ENCODE measurements at regions not wholly inside any gene's neighbourhood (a gene's known extent, or its start where the extent isn't known, plus 50 kb on each side); places are given as distances from the start of the nearest gene placed in this dataset.

GRCh38 chr1:195076682-195077081 lies 1531.6 kb downstream of the KCNT2 start:
- WGBS, 2 donors, result 68 to 80% methylated on average over 1 of the region's 1 CpG
- Histone ChIP-seq H3K27me3 (ENCODE audit: control insufficient read depth in 3 of 3, insufficient read depth in 3 of 3, low read length in 2 of 3) (no peaks in the 10 kb centered on the region), H3K9ac (ENCODE audit: insufficient read depth in 1 of 2, low read length in 2 of 2) (no peak overlapping the region), H3K9me3 (ENCODE audit: control insufficient read depth in 4 of 4, insufficient read depth in 3 of 4, low read length in 3 of 4) (no peaks in the 10 kb centered on the region), H3K4me3 (no peak overlapping the region), H3K27ac (ENCODE audit: low read depth in 1 of 2, low read length in 1 of 2) (no peak overlapping the region), H3K36me3 (ENCODE audit: control insufficient read depth in 4 of 4, insufficient read depth in 4 of 4, low read length in 4 of 4) (no peaks in the 10 kb centered on the region), H3K4me1 (ENCODE audit: control insufficient read depth in 5 of 5, insufficient read depth in 5 of 5, low read length in 5 of 5) (no peaks in the 10 kb centered on the region)
- ATAC-seq (ENCODE audit: insufficient read depth, low FRiP score) (no peak), DNase-seq (no peak)
- no peak for TF ChIP-seq CTCF (IDR thresholded peaks at IDR 0.05; ENCODE audit: control extremely low read depth, extremely low read depth)

GRCh38 chr1:195075973-195076372 lies 1532.3 kb downstream of the KCNT2 start:
- ATAC-seq (ENCODE audit: insufficient read depth, low FRiP score), result no peak

GRCh38 chr1:195071461-195071860 lies 1536.8 kb downstream of the KCNT2 start:
- no peak for TF ChIP-seq CTCF (IDR thresholded peaks at IDR 0.05; ENCODE audit: control extremely low read depth, extremely low read depth)
- no peaks in the 10 kb centered on the region for H3K27me3 ChIP-seq (ENCODE audit: control insufficient read depth in 3 of 3, insufficient read depth in 3 of 3, low read length in 2 of 3)
- H3K9ac ChIP-seq (ENCODE audit: insufficient read depth in 1 of 2, low read length in 2 of 2), result no peak overlapping the region
- no peaks in the 10 kb centered on the region for H3K4me1 ChIP-seq (ENCODE audit: control insufficient read depth in 5 of 5, insufficient read depth in 5 of 5, low read length in 5 of 5)
- H3K27ac ChIP-seq (ENCODE audit: low read depth in 1 of 2, low read length in 1 of 2), result no peak overlapping the region
- no peaks in the 10 kb centered on the region for H3K9me3 ChIP-seq (ENCODE audit: control insufficient read depth in 4 of 4, insufficient read depth in 3 of 4, low read length in 3 of 4)
- H3K4me3 ChIP-seq, result no peak overlapping the region
- H3K36me3 ChIP-seq (ENCODE audit: control insufficient read depth in 4 of 4, insufficient read depth in 4 of 4, low read length in 4 of 4), result no peaks in the 10 kb centered on the region
- WGBS, 2 donors, result 76 to 85% methylated on average over 6 of the region's 6 CpGs
- no peak for DNase-seq
- ATAC-seq (ENCODE audit: insufficient read depth, low FRiP score), result no peak

More at GRCh38 chr1:195075973-195076372, 1532.3 kb downstream of the KCNT2 start:
- Histone ChIP-seq H3K4me3 (no peak overlapping the region), H3K27me3 (ENCODE audit: control insufficient read depth in 3 of 3, insufficient read depth in 3 of 3, low read length in 2 of 3) (no peaks in the 10 kb centered on the region), H3K27ac (ENCODE audit: low read depth in 1 of 2, low read length in 1 of 2) (no peak overlapping the region), H3K9me3 (ENCODE audit: control insufficient read depth in 4 of 4, insufficient read depth in 3 of 4, low read length in 3 of 4) (no peaks in the 10 kb centered on the region), H3K36me3 (ENCODE audit: control insufficient read depth in 4 of 4, insufficient read depth in 4 of 4, low read length in 4 of 4) (no peaks in the 10 kb centered on the region), H3K9ac (ENCODE audit: insufficient read depth in 1 of 2, low read length in 2 of 2) (no peak overlapping the region), H3K4me1 (ENCODE audit: control insufficient read depth in 5 of 5, insufficient read depth in 5 of 5, low read length in 5 of 5) (no peaks in the 10 kb centered on the region)
- DNase-seq, result no peak
- 86 to 91% methylated on average over 2 of the region's 2 CpGs for WGBS, 2 donors
- TF ChIP-seq CTCF (IDR thresholded peaks at IDR 0.05; ENCODE audit: control extremely low read depth, extremely low read depth), result no peak

- Histone ChIP-seq H3K27me3 (ENCODE audit: control insufficient read depth in 3 of 3, insufficient read depth in 3 of 3, low read length in 2 of 3) (no peaks in the 10 kb centered on the region), H3K27ac (ENCODE audit: low read depth in 1 of 2, low read length in 1 of 2) (no peak overlapping the region), H3K4me1 (ENCODE audit: control insufficient read depth in 5 of 5, insufficient read depth in 5 of 5, low read length in 5 of 5) (no peaks in the 10 kb centered on the region), H3K36me3 (ENCODE audit: control insufficient read depth in 4 of 4, insufficient read depth in 4 of 4, low read length in 4 of 4) (no peaks in the 10 kb centered on the region), H3K4me3 (no peak overlapping the region), H3K9me3 (ENCODE audit: control insufficient read depth in 4 of 4, insufficient read depth in 3 of 4, low read length in 3 of 4) (no peaks in the 10 kb centered on the region), H3K9ac (ENCODE audit: insufficient read depth in 1 of 2, low read length in 2 of 2) (no peak overlapping the region)
- no peak for DNase-seq
- no peak for TF ChIP-seq CTCF (IDR thresholded peaks at IDR 0.05; ENCODE audit: control extremely low read depth, extremely low read depth)
- WGBS, 2 donors, result 86 to 90% methylated on average over 5 of the region's 5 CpGs
- no peak for ATAC-seq (ENCODE audit: insufficient read depth, low FRiP score)
These were observed 1542.8 kb downstream of the KCNT2 start for GRCh38 chr1:195065437-195065836.

Data from lung (tissue), 11 donors.